Subcutaneous abdominal adipose tissue (tissue), 5 donors: ENCODE measurements at regions not wholly inside any gene's neighbourhood (a gene's known extent, or its start where the extent isn't known, plus 50 kb on each side); places are given as distances from the start of the nearest gene placed in this dataset.
"Not testable (repeated sequence)": the region's sequence is repeated elsewhere in the genome, so short reads cannot be mapped to it uniquely, and the experiment has no call there.

Experiments
- H3K27ac ChIP-seq: one replicate; pipeline ENCODE4 v1.7.0; 2013; ENCODE audit warnings: low read depth, mild to moderate bottlenecking, inconsistent platforms, low read length, moderate library complexity
- H3K27me3 ChIP-seq, 5 donors: one replicate each; pipeline ENCODE4 v1.7.0; 2013; ENCODE audit warnings: low read length in 5 of 5, inconsistent platforms in 1 of 5; ENCODE audit not compliant: control insufficient read depth in 5 of 5, insufficient read depth in 4 of 5
- H3K36me3 ChIP-seq, 5 donors: one replicate each; pipeline ENCODE4 v1.7.0; 2013; ENCODE audit warnings: low read length in 5 of 5; ENCODE audit not compliant: control insufficient read depth in 5 of 5, insufficient read depth in 5 of 5
- H3K4me1 ChIP-seq, 5 donors: one replicate each; pipeline ENCODE4 v1.7.0; 2013; ENCODE audit warnings: low read length in 5 of 5, mild to moderate bottlenecking in 3 of 5, moderate library complexity in 1 of 5; ENCODE audit not compliant: control insufficient read depth in 5 of 5, insufficient read depth in 5 of 5
- H3K4me3 ChIP-seq, 5 donors: one replicate each; pipeline ENCODE4 v1.7.0; 2013; ENCODE audit warnings: low read length in 5 of 5, low read depth in 1 of 5
- H3K9ac ChIP-seq, 5 donors: one replicate each; pipeline ENCODE4 v1.7.0; 2013; ENCODE audit warnings: low read length in 5 of 5, mild to moderate bottlenecking in 4 of 5, moderate library complexity in 3 of 5
- H3K9me3 ChIP-seq, 5 donors: one replicate each; pipeline ENCODE4 v1.7.0; 2013; ENCODE audit warnings: low read length in 5 of 5; ENCODE audit not compliant: control insufficient read depth in 5 of 5
- donor health status: healthy.
- donor health status: healthy.
- donor health status: healthy.
- donor health status: healthy.
- donor health status: healthy.

DNA sequence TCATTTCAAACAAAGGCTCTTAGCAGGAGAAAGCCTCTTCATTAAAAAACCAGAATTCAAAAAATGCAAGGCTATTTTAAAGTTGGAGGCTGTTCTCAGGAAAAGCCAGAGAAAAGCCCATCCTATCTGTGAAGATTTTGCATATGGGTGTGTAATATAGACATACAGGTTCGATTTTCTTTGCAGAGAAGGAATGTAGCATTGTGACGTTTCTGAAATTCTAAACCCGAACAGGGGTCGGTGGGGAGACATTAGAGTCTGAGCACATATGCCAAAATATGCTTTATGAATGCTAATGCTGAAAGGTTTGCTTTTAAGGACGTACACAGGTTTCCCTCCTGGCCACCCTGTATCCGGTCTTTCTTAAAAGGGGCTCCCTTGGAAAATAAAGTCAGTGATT lies 363.1 kb upstream of the PAPPA start:
- H3K9ac ChIP-seq, result no peak overlapping the region
- H3K27ac ChIP-seq, result no peak overlapping the region
- H3K4me1 ChIP-seq, result no peaks in the 10 kb centered on the region

DNA sequence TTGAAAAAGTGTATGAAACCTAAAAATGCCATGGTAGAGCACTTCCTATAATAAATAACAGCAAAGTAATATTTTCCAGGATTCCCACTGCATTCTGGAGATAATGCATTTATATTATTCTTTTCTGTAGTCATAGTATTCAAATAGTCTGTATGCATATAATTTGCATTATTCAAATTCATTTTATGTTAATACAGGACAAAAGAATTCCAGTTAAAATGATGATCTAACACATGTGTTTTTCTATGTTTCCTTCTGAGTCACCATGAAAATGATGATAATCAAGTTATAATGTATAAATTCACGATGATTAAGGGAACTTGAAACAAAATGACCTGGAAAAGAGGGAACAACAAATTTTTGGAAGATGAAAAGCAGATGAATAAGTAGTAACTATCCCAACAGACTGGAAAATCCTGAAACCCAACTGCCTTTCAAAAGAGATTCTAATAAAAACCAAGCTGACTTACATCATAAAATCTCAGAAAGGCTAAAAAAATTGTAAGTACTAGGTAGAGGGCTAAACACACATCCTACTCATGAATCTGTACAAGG lies 358.6 kb upstream of the PAPPA start:
- H3K4me3 ChIP-seq, result no peak overlapping the region
- H3K9ac ChIP-seq, result no peak overlapping the region
- no peaks in the 10 kb centered on the region for H3K4me1 ChIP-seq
- no peaks in the 10 kb centered on the region for H3K36me3 ChIP-seq
- H3K27me3 ChIP-seq, result no peaks in the 10 kb centered on the region
- no peak overlapping the region for H3K27ac ChIP-seq
- no peaks in the 10 kb centered on the region for H3K9me3 ChIP-seq

More for the DNA sequence above, 363.1 kb upstream of the PAPPA start:
- no peaks in the 10 kb centered on the region for H3K36me3 ChIP-seq
- no peaks in the 10 kb centered on the region for H3K27me3 ChIP-seq
- no peaks in the 10 kb centered on the region for H3K9me3 ChIP-seq
- H3K4me3 ChIP-seq, result no peak overlapping the region

- Histone ChIP-seq H3K27me3 (no peaks in the 10 kb centered on the region), H3K4me1 (no peaks in the 10 kb centered on the region), H3K9me3 (no peaks in the 10 kb centered on the region), H3K9ac (no peak overlapping the region), H3K4me3 (no peak overlapping the region), H3K27ac (no peak overlapping the region), H3K36me3 (no peaks in the 10 kb centered on the region)
Measured at GRCh38 chr9:115799734-115800133, 353.9 kb upstream of the PAPPA start.

GRCh38 chr9:115804206-115804605 lies 349.4 kb upstream of the PAPPA start:
- Histone ChIP-seq H3K27ac (no peak overlapping the region), H3K9me3 (no peaks in the 10 kb centered on the region), H3K27me3 (no peaks in the 10 kb centered on the region), H3K4me3 (no peak overlapping the region), H3K9ac (no peak overlapping the region), H3K36me3 (no peaks in the 10 kb centered on the region), H3K4me1 (no peaks in the 10 kb centered on the region)

- no peaks in the 10 kb centered on the region for H3K9me3 ChIP-seq
- H3K27me3 ChIP-seq, result no peaks in the 10 kb centered on the region
- H3K9ac ChIP-seq, result no peak overlapping the region
- no peak overlapping the region for H3K4me3 ChIP-seq
- no peaks in the 10 kb centered on the region for H3K36me3 ChIP-seq
- no peaks in the 10 kb centered on the region for H3K4me1 ChIP-seq
- no peak overlapping the region for H3K27ac ChIP-seq
Measured at GRCh38 chr9:115808108-115808507, 345.5 kb upstream of the PAPPA start.

- H3K9ac ChIP-seq, result no peak overlapping the region
- H3K9me3 ChIP-seq, result no peaks in the 10 kb centered on the region
- no peaks in the 10 kb centered on the region for H3K4me1 ChIP-seq
Measured at GRCh38 chr9:115808695-115809094, 344.9 kb upstream of the PAPPA start.

GRCh38 chr9:115810166-115810565 lies 343.4 kb upstream of the PAPPA start:
- no peak overlapping the region for H3K27ac ChIP-seq
- no peak overlapping the region for H3K4me3 ChIP-seq
- H3K36me3 ChIP-seq, result no peaks in the 10 kb centered on the region
- no peaks in the 10 kb centered on the region for H3K9me3 ChIP-seq
- no peak overlapping the region for H3K9ac ChIP-seq
- H3K4me1 ChIP-seq, result no peaks in the 10 kb centered on the region
- H3K27me3 ChIP-seq, result no peaks in the 10 kb centered on the region

More at GRCh38 chr9:115808695-115809094, 344.9 kb upstream of the PAPPA start:
- Histone ChIP-seq H3K36me3 (no peaks in the 10 kb centered on the region), H3K27ac (no peak overlapping the region), H3K4me3 (no peak overlapping the region), H3K27me3 (no peaks in the 10 kb centered on the region)

- H3K9me3 ChIP-seq, result no peaks in the 10 kb centered on the region
- H3K27ac ChIP-seq, result no peak overlapping the region
- no peaks in the 10 kb centered on the region for H3K36me3 ChIP-seq
- H3K4me3 ChIP-seq, result no peak overlapping the region
- peaks cover 0 to 4% (median 0%) of the 10 kb centered on the region in 5 donors for H3K4me1 ChIP-seq
- H3K9ac ChIP-seq, result no peak overlapping the region
- no peaks in the 10 kb centered on the region for H3K27me3 ChIP-seq
Measured at GRCh38 chr9:115814081-115814480, 339.5 kb upstream of the PAPPA start.

GRCh38 chr9:115815786-115816185 lies 337.8 kb upstream of the PAPPA start:
- Histone ChIP-seq H3K36me3 (no peaks in the 10 kb centered on the region), H3K4me1 (peaks cover 0 to 4% (median 0%) of the 10 kb centered on the region in 5 donors), H3K9ac (no peak overlapping the region), H3K9me3 (no peaks in the 10 kb centered on the region), H3K4me3 (no peak overlapping the region), H3K27ac (no peak overlapping the region), H3K27me3 (no peaks in the 10 kb centered on the region)

DNA sequence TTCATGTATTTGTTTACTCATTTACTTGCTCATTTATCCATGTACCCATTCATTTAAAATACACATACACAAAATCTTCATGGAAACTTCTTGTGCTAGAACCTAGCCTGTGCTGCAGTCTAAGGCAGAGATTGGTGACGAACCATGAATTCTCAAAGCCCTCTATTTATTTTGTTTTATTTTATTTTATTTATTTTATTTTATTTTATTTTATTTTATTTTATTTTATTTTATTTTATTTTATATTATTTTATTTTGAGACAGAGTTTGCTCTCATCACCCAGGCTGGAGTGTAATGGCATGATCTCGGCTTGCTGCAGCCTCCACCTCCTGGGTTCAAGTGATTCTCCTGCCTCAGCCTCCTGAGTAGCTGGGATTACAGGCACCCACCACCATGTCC lies 334.9 kb upstream of the PAPPA start:
- H3K27me3 ChIP-seq, H3K9me3 ChIP-seq, H3K27ac ChIP-seq, H3K4me3 ChIP-seq, H3K9ac ChIP-seq, H3K4me1 ChIP-seq, H3K36me3 ChIP-seq: not testable (repeated sequence)

DNA sequence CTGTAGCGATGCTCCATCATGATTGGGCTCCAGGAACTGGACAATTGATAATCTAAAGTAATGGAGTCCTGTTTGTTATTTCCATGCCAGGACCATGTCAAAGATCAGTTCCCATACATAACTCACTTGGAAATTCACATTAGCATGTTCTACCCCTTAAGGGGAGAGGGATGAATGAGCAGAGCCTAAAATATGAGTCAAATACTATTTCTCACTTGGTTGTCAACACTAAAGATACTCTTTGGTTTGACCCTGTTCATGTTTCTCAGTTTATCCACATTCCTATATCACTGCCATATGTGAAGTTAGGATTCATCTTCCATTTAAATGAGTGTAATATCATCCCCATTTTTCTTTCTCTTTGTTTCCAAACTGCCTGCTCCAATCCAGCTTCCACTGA lies 321.6 kb upstream of the PAPPA start:
- Histone ChIP-seq H3K36me3 (no peaks in the 10 kb centered on the region), H3K4me3 (no peak overlapping the region), H3K9me3 (peaks cover 0 to 3% (median 0%) of the 10 kb centered on the region in 5 donors), H3K9ac (no peak overlapping the region), H3K27ac (no peak overlapping the region), H3K27me3 (no peaks in the 10 kb centered on the region), H3K4me1 (no peaks in the 10 kb centered on the region)
